ENCODE measurements at regions not wholly inside any gene's neighbourhood (a gene's known extent, or its start where the extent isn't known, plus 50 kb on each side); places are given as distances from the start of the nearest gene placed in this dataset.

- TF ChIP-seq CTCF (IDR thresholded peaks at IDR 0.05) = no peak
- TF ChIP-seq POLR2A (IDR thresholded peaks at IDR 0.05) = no peak
Measured at GRCh38 chr11:71198141-71198822, 54.1 kb downstream of the SHANK2 start.

All from adrenal gland (tissue), 5 donors.